Smooth muscle cell (in vitro differentiated cells): ENCODE measurements at regions not wholly inside any gene's neighbourhood (a gene's known extent, or its start where the extent isn't known, plus 50 kb on each side); places are given as distances from the start of the nearest gene placed in this dataset.

Source experiments
- DNase-seq: peaks from one replicate; lab custom pipeline; 2025; ENCODE audit not compliant: unreplicated experiment; lab: John Stamatoyannopoulos, UW
- H2AFZ ChIP-seq: fragments of 200-600 bp; sonication (generic); 2 replicates; pipeline ENCODE4 v1.6.0; 2016; ENCODE audit warnings: antibody characterized with exemption, low read depth, mild to moderate bottlenecking
- H3F3A ChIP-seq: fragments of 200-600 bp; sonication (generic); 2 replicates; pipeline ENCODE4 v1.6.0; 2017; ENCODE audit warnings: antibody characterized with exemption, low read depth
- H3K27ac ChIP-seq: fragments of 200-600 bp; sonication (generic); 2 replicates; pipeline ENCODE4 v1.5.1; 2016; ENCODE audit warnings: low read depth, mild to moderate bottlenecking
- H3K27me3 ChIP-seq: fragments of 200-600 bp; sonication (generic); 2 replicates; pipeline ENCODE4 v1.6.1; 2016; ENCODE audit warnings: low read depth, mild to moderate bottlenecking
- H3K36me3 ChIP-seq: fragments of 200-600 bp; sonication (generic); 2 replicates; pipeline ENCODE4 v1.5.1; 2016; ENCODE audit warnings: low read depth
- H3K4me1 ChIP-seq: fragments of 200-600 bp; sonication (generic); 2 replicates; pipeline ENCODE4 v1.5.1; 2016; ENCODE audit warnings: low read depth
- H3K4me2 ChIP-seq: fragments of 200-600 bp; sonication (generic); 2 replicates; pipeline ENCODE4 v1.6.0; 2016; ENCODE audit warnings: mild to moderate bottlenecking
- H3K4me3 ChIP-seq: fragments of 200-600 bp; sonication (generic); 2 replicates; pipeline ENCODE4 v1.5.1; 2016; ENCODE audit warnings: mild to moderate bottlenecking
- H3K79me2 ChIP-seq: fragments of 200-600 bp; sonication (generic); 2 replicates; pipeline ENCODE4 v1.6.0; 2016; ENCODE audit warnings: low read depth, mild to moderate bottlenecking
- H3K9ac ChIP-seq: fragments of 200-600 bp; sonication (generic); 2 replicates; pipeline ENCODE4 v1.6.0; 2016; ENCODE audit warnings: low read depth
- H3K9me3 ChIP-seq: fragments of 200-600 bp; sonication (generic); replicated peaks from 2 replicates; pipeline ENCODE4 v1.5.1; 2016; ENCODE audit warnings: low read depth
- H4K20me1 ChIP-seq: fragments of 200-600 bp; sonication (generic); 2 replicates; pipeline ENCODE4 v1.6.0; 2016; ENCODE audit warnings: low read depth
- CTCF ChIP-seq: fragments of 200-600 bp; sonication (generic); IDR thresholded peaks from 2 replicates; pipeline ENCODE4 v1.5.1; 2017; ENCODE audit warnings: borderline replicate concordance, mild to moderate bottlenecking, antibody characterized with exemption; ENCODE audit not compliant: insufficient read depth, poor library complexity, severe bottlenecking
- WGBS: methylation state at CpG from one replicate; pipeline ENCODE4 v1.1.7; 2016; ENCODE audit warnings: low lambda C conversion rate; 5-methylcytosine and 5-hydroxymethylcytosine counted together

GRCh38 chr22:48436201-48436931 is 1391.3 kb downstream of the BRD1 start:
- H2AFZ ChIP-seq: no peak overlapping the region

GRCh38 chr22:48434868-48435250 is 1392.8 kb downstream of the BRD1 start:
- no peaks in the 10 kb centered on the region for H3K9me3 ChIP-seq
- no peak overlapping the region for H3K4me3 ChIP-seq
- H3K36me3 ChIP-seq: no peaks in the 10 kb centered on the region
- H3K4me1 ChIP-seq: no peaks in the 10 kb centered on the region
- no peaks in the 10 kb centered on the region for H3K79me2 ChIP-seq
- no peaks in the 10 kb centered on the region for H3K27me3 ChIP-seq
- WGBS: 93% methylated on average over 5 of the region's 5 CpGs
- no peaks in the 10 kb centered on the region for H4K20me1 ChIP-seq
- no peak for DNase-seq
- H3K4me2 ChIP-seq: no peak overlapping the region
- no peak overlapping the region for H2AFZ ChIP-seq
- no peak for TF ChIP-seq CTCF
- H3F3A ChIP-seq: no peaks in the 10 kb centered on the region
- no peak overlapping the region for H3K9ac ChIP-seq
- H3K27ac ChIP-seq: no peak overlapping the region

More at GRCh38 chr22:48436201-48436931, 1391.3 kb downstream of the BRD1 start:
- H4K20me1 ChIP-seq: no peaks in the 10 kb centered on the region
- H3K79me2 ChIP-seq: no peaks in the 10 kb centered on the region
- H3K27me3 ChIP-seq: no peaks in the 10 kb centered on the region
- no peak overlapping the region for H3K27ac ChIP-seq
- no peak for TF ChIP-seq CTCF
- no peaks in the 10 kb centered on the region for H3K4me1 ChIP-seq
- no peak for DNase-seq
- no peaks in the 10 kb centered on the region for H3K36me3 ChIP-seq
- H3F3A ChIP-seq: no peaks in the 10 kb centered on the region
- H3K9ac ChIP-seq: no peak overlapping the region
- no peaks in the 10 kb centered on the region for H3K9me3 ChIP-seq
- no peak overlapping the region for H3K4me2 ChIP-seq
- 86% methylated on average over 17 of the region's 17 CpGs for WGBS
- no peak overlapping the region for H3K4me3 ChIP-seq

- H3K4me2 ChIP-seq: no peak overlapping the region
- no peaks in the 10 kb centered on the region for H3F3A ChIP-seq
- no peak overlapping the region for H3K27ac ChIP-seq
- H3K79me2 ChIP-seq: no peaks in the 10 kb centered on the region
- H3K9me3 ChIP-seq: no peaks in the 10 kb centered on the region
- no peaks in the 10 kb centered on the region for H3K4me1 ChIP-seq
- 94% methylated on average over 16 of the region's 16 CpGs for WGBS
- TF ChIP-seq CTCF: no peak
- no peaks in the 10 kb centered on the region for H3K27me3 ChIP-seq
- H3K4me3 ChIP-seq: no peak overlapping the region
- H2AFZ ChIP-seq: no peak overlapping the region
- no peaks in the 10 kb centered on the region for H4K20me1 ChIP-seq
- no peak for DNase-seq
- no peak overlapping the region for H3K9ac ChIP-seq
- no peaks in the 10 kb centered on the region for H3K36me3 ChIP-seq
Measured at GRCh38 chr22:48434156-48434867, 1393.4 kb downstream of the BRD1 start.
